ENCODE measurements at regions not wholly inside any gene's neighbourhood (a gene's known extent, or its start where the extent isn't known, plus 50 kb on each side); places are given as distances from the start of the nearest gene placed in this dataset.

DNA sequence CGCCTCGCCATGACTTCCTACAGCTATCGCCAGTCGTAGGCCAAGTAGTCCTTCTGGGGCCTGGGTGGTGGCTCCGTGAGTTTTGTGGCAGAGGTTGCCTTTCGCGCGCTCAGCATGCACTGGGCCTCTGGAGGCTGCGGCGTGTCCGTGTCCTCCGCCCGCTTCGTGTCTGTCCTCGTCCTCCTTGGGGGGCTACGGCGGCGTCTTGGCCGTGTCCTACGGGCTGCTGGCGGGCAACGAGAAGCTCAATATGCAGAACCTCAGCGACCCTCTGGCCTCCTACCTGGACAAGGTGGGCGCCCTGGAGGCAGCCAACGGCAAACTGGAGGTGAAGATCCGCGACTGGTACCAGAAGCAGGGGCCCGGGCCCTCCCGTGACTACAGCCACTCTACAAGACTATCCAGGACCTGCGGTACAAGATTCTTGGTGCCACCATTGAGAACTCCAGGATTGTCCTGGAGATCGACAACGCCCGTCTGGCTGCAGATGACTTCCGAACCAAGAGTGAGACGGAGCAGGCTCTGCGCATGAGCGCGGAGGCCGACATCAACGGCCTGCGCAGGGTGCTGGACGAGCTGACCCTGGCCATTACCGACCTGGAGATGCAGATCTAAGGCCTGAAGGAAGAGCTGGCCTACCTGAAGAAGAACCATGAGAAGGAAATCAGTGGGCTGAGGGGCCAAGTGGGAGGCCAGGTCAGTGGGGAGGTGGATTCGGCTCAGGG is 296.3 kb downstream of the OGFRL1 start:
- H3K27me3 Mint-ChIP-seq (ENCODE audit: low read depth), result no peaks in the 10 kb centered on the region

More for the DNA sequence above, 296.3 kb downstream of the OGFRL1 start:
- no peak overlapping the region for H3K4ac ChIP-seq (ENCODE audit: low read depth, low read length)
- H3K14ac ChIP-seq (ENCODE audit: insufficient read depth, low read length), result no peak overlapping the region; the same call in 1 of the 2 replicates
- no peak overlapping the region for H3K4me2 ChIP-seq (ENCODE audit: insufficient read depth, insufficient read length, low read length)
- Mint-ChIP-seq H3K9me3 (no peaks in the 10 kb centered on the region; a peak in 1 of 5 replicates), H3K27ac (peak overlapping the region in 2 of 3 experiments; percentile 73 to 80; a peak in 2 of 7 replicates), H3K4me3 (no peak overlapping the region), H3K36me3 (ENCODE audit: insufficient read depth in 1 of 3, low read depth in 3 of 3) (peaks cover 0 to 3% (median 2%) of the 10 kb centered on the region in 3 experiments; a peak in 1 of 7 replicates), H3K4me1 (no peaks in the 10 kb centered on the region)
- H3K9ac ChIP-seq (ENCODE audit: extremely low read depth, insufficient read length, low read length), result no peak overlapping the region
- H3K23ac ChIP-seq (ENCODE audit: insufficient read length, low read depth, low read length), result no peak overlapping the region
- TF ChIP-seq, protein P1, sequence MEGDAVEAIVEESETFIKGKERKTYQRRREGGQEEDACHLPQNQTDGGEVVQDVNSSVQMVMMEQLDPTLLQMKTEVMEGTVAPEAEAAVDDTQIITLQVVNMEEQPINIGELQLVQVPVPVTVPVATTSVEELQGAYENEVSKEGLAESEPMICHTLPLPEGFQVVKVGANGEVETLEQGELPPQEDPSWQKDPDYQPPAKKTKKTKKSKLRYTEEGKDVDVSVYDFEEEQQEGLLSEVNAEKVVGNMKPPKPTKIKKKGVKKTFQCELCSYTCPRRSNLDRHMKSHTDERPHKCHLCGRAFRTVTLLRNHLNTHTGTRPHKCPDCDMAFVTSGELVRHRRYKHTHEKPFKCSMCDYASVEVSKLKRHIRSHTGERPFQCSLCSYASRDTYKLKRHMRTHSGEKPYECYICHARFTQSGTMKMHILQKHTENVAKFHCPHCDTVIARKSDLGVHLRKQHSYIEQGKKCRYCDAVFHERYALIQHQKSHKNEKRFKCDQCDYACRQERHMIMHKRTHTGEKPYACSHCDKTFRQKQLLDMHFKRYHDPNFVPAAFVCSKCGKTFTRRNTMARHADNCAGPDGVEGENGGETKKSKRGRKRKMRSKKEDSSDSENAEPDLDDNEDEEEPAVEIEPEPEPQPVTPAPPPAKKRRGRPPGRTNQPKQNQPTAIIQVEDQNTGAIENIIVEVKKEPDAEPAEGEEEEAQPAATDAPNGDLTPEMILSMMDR (conservative IDR thresholded peaks at IDR 0.05), result no peak
- H2BK20ac ChIP-seq (ENCODE audit: low read depth, low read length, poor library complexity, severe bottlenecking), result no peak overlapping the region
- H4K5ac ChIP-seq (ENCODE audit: insufficient read length, low read depth, low read length), result no peak overlapping the region
- H3T11ph ChIP-seq (ENCODE audit: low read length), result no peak overlapping the region
- H4K8ac ChIP-seq (replicated peaks; ENCODE audit: insufficient read length, low read depth, low read length), result no peak overlapping the region
- no peaks in the 10 kb centered on the region for H3K27me3 ChIP-seq (ENCODE audit: insufficient read depth, low read length)
- no CpG with 5 or more reads among the region's 44 CpGs for WGBS (ENCODE audit: extremely low coverage, insufficient read length, low lambda C conversion rate)
- no peak overlapping the region for H3K56ac ChIP-seq (ENCODE audit: insufficient read length, low read depth, low read length)
- no peak overlapping the region for H2BK5ac ChIP-seq (ENCODE audit: insufficient read length, low read length)
- H3K79me1 ChIP-seq (ENCODE audit: insufficient read depth, low read depth, low read length, poor library complexity, severe bottlenecking), result no peaks in the 10 kb centered on the region
- H2BK12ac ChIP-seq (ENCODE audit: insufficient read length, low read depth, low read length), result no peak overlapping the region
- H3K27ac ChIP-seq (ENCODE audit: insufficient read length, low read depth, low read length), result no peak overlapping the region
- H3K23me2 ChIP-seq (ENCODE audit: insufficient read length, low read depth, low read length, poor library complexity, severe bottlenecking), result no peaks in the 10 kb centered on the region
- DNase-seq, result no peak
- H2BK15ac ChIP-seq (ENCODE audit: low read depth, low read length), result no peak overlapping the region
- no peaks in the 10 kb centered on the region for H3K9me3 ChIP-seq (ENCODE audit: control insufficient read depth, low read depth, low read length)
- H4K91ac ChIP-seq (ENCODE audit: insufficient read length, low read depth, low read length), result no peak overlapping the region
- H4K20me1 ChIP-seq (ENCODE audit: control insufficient read depth, insufficient read depth, insufficient read length), result no peaks in the 10 kb centered on the region
- H2AFZ ChIP-seq (ENCODE audit: low read length), result no peak overlapping the region
- H2AK5ac ChIP-seq (ENCODE audit: insufficient read length, low read length), result no peak overlapping the region
- H3K18ac ChIP-seq (ENCODE audit: insufficient read length, low read depth, low read length), result no peak overlapping the region
- no peak overlapping the region for H2BK120ac ChIP-seq (ENCODE audit: low read depth, low read length, poor library complexity, severe bottlenecking)
- H3K4me1 ChIP-seq (ENCODE audit: insufficient read depth, low read length), result no peaks in the 10 kb centered on the region
- H3K79me2 ChIP-seq (ENCODE audit: insufficient read depth, low read length), result no peaks in the 10 kb centered on the region
